Activated CD4-positive, CD25-positive, alpha-beta regulatory T cell (primary cell): ENCODE measurements at regions not wholly inside any gene's neighbourhood (a gene's known extent, or its start where the extent isn't known, plus 50 kb on each side); places are given as distances from the start of the nearest gene placed in this dataset.

Source experiments
- DNase-seq, 4 experiments: peaks; one replicate each; lab custom pipeline; 2025; lab: John Stamatoyannopoulos, UW

GRCh38 chr10:124146483-124146882, 53.1 kb upstream of the CHST15 start:
- DNase-seq: no peak

DNA sequence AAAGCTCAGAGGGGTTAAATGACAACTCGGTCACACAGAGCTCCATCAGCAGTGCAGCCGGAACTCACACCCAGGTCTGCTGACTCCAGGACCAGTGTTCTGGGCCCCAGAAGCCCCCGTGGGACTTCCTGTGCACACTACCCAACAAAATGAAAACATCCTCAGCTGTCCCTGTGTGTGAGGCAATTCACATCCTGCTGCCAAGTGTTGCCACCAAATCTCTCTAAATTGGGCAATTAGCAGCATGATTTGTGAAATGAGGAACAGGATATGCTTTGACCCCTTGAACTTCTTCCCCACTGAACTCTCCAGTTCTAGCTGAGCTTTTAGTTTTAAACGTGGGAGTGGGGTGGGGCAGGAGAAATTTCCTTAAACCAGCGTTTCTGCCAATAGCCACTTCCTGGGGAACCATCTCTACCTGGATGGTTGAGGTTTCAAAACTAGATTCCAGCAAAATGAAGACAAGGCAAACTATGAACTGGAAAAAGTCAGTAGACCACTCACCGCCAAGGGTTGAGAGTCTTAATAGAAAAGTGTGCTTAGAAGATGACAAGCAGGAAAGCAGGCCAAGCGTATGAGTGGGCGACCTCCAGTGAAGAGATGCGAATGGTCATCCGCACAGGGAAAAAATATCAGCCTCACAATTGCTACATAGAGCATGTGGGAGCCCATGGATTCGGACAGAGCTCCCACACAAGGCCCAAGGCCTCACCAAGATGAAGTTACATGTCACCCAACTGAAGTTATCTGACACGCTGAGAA, 51.9 kb upstream of the CHST15 start:
- no peak for DNase-seq

GRCh38 chr10:124144536-124144935, 51.1 kb upstream of the CHST15 start:
- no peak for DNase-seq

DNA sequence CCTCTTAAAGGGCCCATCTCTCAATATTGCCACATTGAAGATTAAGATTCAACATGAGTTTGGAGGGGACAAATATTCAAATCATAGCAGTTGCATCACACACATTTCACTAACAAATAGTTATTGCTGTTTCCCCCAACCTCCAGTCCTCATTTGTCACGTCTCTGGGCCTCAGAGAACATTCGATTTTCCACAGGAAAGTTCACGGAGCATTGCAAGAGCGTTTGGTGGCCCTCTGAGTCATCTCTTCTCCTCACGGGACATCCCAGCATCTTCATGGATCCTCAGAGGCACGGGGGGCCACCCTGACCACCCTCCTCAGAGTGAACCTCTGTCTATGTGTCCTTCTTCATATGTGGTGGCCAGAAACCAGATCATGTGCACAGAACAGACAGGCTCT, 50.3 kb upstream of the CHST15 start:
- DNase-seq: no peak
